DND-41 (cell line): ENCODE measurements at regions not wholly inside any gene's neighbourhood (a gene's known extent, or its start where the extent isn't known, plus 50 kb on each side); places are given as distances from the start of the nearest gene placed in this dataset.

Experiments
- CTCF ChIP-seq: IDR thresholded peaks from 2 replicates; pipeline ENCODE4 v1.5.1; 2012; ENCODE audit warnings: borderline replicate concordance, low read length, moderate library complexity, mild to moderate bottlenecking; ENCODE audit not compliant: poor library complexity, severe bottlenecking; ENCODE audit errors: extremely low read depth
- EZH2 ChIP-seq: IDR thresholded peaks from 3 replicates; pipeline ENCODE4 v1.6.1; 2012; ENCODE audit warnings: borderline replicate concordance, low read depth, mild to moderate bottlenecking, moderate library complexity, low read length, inconsistent platforms; ENCODE audit not compliant: severe bottlenecking

- TF ChIP-seq CTCF: no peak
- TF ChIP-seq EZH2: no peak
These were observed 253.5 kb upstream of the ATP5MC3 start for GRCh38 chr2:175435012-175435411.
